Epidermal melanocyte (primary cell): ENCODE measurements at regions not wholly inside any gene's neighbourhood (a gene's known extent, or its start where the extent isn't known, plus 50 kb on each side); places are given as distances from the start of the nearest gene placed in this dataset.

Source experiments
- DNase-seq: peaks from one replicate; pipeline ENCODE4 v3.0.0; 2011; ENCODE audit warnings: low spot score; ENCODE audit not compliant: insufficient read length

DNA sequence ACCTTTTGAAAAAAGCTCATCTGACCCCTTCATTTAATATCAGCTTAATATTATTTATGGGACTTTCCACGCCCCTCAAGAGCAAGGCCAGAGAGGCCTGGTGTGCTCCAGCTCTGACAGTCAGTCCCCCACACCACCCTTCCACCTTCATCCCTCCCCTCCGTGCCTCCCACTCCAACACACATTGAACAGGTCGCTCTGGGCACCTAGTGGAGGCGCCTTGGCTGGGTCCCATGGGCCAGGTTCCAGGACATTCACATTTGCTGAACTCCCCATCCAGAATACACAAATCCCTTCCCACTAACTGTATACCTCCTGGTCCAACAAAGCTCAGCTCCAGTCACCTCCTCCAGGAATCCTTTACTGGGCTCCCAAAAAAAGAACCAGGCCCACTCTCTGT, 137.5 kb downstream of the BCOR start:
- no peak for DNase-seq

DNA sequence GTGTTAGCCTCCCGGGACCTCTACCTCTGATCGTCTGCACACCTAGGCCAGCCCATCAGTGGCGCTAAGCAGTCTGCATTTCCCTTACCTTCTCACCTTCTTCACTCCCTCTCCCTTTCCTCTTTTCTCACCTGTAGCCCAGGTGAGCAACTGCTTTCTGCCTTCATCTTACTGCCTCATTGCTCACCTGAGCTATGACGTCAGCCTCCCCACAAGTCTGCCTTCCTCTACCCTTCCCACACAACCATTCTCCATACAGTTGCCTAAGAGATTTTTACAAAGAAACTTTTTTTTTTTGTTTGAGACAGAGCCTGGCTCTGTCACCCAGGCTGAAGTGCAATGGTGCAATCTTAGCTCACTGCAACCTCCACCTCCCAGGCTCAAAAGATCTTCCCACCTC, 136.3 kb downstream of the BCOR start:
- DNase-seq = no peak

GRCh38 chrX:39965051-39965573, 132.6 kb downstream of the BCOR start:
- DNase-seq = no peak

DNA sequence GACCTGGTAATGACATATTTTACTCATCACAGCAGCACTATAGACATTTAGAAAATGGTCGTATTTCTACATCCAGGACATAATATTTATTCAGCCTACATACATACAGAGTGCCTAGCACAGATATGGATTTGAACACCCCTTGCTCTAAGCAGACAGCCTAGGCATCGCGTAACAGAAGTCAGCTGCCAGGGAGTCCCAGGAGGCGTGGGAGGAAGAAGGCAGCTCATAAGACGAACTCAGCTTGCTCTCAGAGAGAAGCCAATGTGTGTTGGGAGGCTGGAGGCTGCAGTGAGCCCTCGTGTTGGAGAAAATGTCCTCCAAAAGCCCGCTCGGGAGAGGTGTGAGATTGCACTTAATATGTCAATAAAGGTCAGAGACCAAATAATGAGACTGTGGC, 131.6 kb downstream of the BCOR start:
- DNase-seq = no peak

- no peak for DNase-seq
Measured at GRCh38 chrX:39967348-39967747, 130.4 kb downstream of the BCOR start.

DNA sequence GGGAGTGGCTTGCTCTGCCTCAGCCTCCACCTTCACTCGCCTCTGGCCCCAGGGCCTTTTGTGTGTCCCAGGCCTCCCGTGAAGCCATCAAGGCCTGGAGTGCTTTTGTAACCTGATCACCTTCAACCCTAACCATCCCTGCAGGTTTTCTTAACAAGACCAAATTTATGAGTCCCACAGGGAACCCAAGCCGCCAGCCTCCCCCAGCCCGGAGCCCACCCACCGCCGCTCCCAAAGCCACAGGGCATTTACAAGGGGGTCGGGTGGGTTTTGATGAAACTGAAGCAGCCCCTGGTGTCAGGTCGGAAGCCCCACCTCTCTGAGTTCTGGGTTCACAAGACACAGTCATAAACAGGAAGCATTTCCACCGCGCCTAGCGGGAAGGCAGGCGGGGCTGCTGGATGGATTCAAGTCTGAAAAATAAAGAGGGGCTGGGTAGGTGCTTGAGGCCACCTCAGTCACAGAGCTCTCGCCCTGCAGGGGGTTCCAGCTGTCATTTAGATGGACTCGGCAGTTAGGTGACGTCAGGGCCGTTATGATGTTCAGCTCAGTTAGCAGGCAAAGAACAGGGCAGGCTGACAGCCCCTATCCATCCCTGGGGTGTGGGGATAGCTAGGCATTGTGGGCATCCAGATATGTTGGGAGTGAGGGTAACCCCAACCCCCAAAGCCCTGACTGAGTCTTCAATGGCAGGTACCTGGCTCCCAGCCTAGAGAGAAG, 128.5 kb downstream of the BCOR start:
- no peak for DNase-seq

- DNase-seq = no peak
Measured at GRCh38 chrX:39969819-39970504, 127.8 kb downstream of the BCOR start.

DNA sequence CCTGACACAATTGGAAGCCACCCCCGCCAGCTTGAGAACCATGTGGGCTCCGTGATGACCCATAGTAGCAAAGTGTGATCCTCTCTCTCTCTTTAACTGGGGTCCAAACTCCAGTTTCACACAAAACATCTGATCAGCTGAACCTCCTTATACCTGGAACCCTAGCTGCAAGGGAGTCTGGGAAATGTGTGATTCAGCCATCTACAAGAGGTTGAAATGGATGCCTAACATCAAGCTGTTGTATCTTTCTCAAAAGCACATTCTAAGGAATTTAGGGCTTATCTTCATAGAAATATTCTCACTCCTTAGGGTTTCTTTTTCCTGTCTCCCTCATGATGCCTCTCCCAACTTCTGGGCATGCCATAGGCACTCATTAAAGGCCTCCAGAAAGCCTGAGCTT, 126.0 kb downstream of the BCOR start:
- DNase-seq = no peak

- DNase-seq = no peak
Measured at GRCh38 chrX:39972340-39972739, 125.4 kb downstream of the BCOR start.

- DNase-seq = no peak
Measured at GRCh38 chrX:39973810-39974209, 123.9 kb downstream of the BCOR start.

GRCh38 chrX:39974270-39974669, 123.5 kb downstream of the BCOR start:
- DNase-seq = no peak

DNA sequence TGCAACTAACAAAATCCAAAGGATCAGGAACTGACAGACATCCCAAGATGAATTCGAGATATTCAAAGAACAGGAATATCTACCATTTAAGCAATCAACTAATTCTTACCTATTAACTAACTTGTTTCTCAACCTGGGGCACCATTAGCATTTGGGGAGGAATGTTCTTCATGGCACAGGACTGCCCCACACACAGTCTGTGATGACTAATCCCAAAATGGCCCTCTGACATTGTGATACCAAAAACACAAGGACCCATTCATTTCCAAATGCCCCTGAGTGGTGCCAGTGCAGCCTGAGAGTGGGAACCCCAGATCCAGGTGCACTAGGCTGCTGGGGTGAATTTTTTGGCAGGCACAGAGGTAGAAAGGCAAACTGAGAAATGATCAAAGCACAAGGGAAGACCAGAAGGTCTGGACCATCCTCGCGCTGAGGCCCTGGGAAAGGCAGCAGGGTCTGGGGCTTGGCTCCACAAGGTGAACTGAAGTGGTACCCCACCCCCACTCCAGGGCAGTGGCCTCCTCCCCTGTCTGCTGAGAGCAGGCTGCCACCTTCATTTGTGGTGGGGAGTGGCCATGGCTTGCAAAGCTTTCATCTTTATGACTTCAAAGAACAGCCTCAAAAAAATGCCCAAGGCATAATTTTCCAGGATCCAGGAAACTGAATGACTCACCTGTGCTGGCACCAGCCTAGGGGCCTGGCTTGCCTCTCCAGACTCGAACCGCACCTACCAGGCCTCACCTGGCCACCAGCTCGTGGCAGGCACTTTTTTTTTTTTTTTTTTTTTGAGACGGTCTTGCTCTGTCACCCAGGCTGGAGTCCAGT, 122.4 kb downstream of the BCOR start:
- no peak for DNase-seq

GRCh38 chrX:39981946-39982345, 115.8 kb downstream of the BCOR start:
- DNase-seq = no peak

GRCh38 chrX:39982948-39983347, 114.8 kb downstream of the BCOR start:
- DNase-seq = no peak

GRCh38 chrX:39983715-39984114, 114.0 kb downstream of the BCOR start:
- DNase-seq = no peak

DNA sequence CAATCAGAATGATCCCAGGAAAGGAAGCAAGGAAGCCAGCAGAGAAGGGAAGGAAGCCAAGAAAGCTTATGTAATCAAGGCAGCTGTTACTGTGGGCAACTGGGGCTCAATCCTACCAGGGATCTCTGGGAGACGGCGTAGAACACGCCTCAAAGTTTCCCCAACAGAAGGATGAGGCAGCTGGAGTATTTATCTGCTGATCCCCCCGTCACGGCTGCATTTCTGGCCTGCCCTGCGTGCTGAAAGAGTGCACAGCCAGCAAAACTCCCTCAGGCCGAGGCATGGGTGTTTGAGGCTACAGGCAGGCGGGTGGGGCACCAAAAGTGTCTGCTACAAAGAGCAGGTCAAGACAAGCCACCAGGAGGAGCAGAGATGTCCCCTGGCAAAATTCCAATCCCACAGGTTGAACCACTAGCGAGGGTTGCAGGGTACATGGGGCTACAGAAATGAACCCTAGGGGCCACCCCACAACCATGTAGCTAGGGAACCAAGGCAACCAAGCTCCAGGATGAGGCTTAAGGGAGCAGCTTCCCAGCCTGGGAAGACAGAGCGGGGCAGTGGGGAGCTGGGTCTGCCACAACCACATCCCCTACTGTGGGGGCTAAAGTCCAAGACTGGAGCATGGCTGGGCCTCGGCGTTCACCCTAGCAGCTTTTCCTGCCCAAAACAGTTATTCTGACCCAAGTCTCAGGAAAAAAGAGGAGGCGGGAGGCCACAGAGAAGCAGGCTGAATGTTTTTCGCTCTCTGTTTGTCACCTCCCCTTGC, 113.4 kb downstream of the BCOR start:
- no peak for DNase-seq

- DNase-seq = no peak
Measured at GRCh38 chrX:39985071-39985470, 112.7 kb downstream of the BCOR start.

- no peak for DNase-seq
Measured at GRCh38 chrX:39985551-39985950, 112.2 kb downstream of the BCOR start.

- no peak for DNase-seq
Measured at GRCh38 chrX:39988496-39988895, 109.3 kb downstream of the BCOR start.

- DNase-seq = no peak
Measured at GRCh38 chrX:39990388-39990787, 107.4 kb downstream of the BCOR start.

DNA sequence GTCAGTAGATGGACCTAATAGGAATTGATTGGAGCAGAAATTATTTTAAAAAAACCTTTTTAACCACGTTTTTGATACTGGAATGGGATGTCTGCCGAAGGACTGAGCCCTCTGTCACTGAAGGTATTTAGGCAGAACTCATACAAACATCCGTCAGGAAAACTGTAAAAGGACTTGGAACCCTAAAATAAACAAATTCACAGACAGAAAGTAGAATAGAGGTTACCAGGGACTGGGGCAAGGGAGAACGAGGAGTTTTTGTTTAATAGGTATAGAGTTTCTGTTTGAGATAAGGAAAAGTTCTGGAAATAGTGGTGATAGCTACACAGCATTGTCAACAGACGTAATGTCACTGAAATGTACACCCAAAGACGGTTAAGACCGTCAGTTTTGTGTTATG, 105.5 kb downstream of the BCOR start:
- no peak for DNase-seq
